COR-L47 (cell line): ENCODE measurements at regions not wholly inside any gene's neighbourhood (a gene's known extent, or its start where the extent isn't known, plus 50 kb on each side); places are given as distances from the start of the nearest gene placed in this dataset.

Experiments
- DNase-seq: peaks from one replicate; lab custom pipeline; 2025; lab: John Stamatoyannopoulos, UW

DNA sequence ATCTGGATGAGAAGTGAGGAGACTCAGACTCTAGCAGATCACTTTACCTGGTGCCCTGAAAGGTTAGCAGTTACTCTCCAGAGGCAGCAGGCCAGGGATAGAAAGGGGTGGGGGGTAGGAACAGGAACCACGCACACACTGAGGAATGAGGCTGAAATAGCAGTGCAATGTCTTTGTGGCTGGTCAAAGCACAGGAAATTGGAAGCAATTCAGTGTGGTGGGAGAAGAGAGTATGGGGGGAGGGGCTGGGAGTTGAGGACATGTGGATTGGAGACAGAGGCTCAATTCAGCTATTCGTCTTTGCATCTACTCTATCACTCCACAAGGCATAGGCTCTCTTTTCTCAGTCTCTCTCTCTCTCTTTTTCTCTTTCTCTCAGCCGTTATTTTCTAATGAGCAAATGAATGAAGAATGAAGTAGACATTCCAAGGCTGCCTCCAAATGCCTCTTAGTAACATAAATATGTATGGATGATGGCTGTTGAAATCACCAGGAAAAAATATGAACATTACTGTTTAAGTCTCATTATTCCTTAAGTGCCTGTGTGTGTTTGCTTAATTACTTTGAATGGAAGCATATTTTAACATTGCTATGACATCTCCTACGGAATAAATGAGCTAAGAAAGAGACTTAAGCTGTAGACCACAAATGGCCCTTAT lies 979.4 kb downstream of the TSN start:
- DNase-seq: no peak

DNA sequence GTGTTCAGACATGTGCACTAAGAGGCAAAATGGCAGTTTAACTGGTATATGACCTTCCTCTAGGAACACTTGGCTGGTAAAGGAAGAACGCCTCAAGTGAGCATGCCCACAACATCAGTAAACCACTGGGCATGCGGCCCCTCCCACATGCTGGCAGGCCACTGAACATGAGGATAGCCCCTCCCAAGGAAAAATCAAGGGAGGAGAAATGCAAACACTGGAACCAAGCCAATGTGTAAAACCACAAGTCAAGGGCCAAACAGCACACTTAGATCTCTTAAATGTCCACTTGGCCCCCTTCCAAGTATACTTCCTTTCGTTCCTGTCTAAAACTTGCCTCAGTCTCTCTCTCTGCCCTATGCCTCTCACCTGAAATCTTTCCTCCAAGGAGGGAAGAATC lies 980.8 kb downstream of the TSN start:
- DNase-seq: peak; percentile 4

DNA sequence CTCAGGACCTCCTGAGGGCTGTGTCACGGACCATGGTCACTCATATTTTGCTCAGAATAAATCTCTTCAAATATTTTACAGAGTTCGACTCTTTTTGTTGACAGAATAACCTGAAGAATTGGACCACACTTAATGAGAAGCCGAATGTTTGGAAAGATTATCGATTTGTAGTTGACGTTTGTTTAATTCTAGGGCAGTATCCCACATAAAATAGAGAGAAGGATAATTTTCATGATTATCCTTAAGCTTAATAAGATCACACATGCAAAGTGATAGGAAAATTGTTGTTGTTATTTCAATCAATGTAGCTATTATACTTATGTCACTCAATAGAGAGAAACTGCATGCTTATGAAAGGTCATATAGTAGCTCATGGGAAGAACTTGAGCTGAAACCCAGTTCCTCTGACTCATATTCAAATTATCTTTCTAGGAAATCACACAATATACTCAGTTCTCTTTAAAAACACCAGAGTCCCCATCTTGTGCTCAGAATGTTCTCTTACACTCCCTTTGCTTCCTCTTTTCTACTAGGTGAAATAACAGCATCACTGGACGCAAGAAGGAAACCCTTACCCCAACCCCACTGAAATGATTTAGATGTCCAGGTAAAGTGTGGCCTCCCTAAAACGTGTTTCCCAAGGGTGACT lies 982.1 kb downstream of the TSN start:
- DNase-seq: no peak

DNA sequence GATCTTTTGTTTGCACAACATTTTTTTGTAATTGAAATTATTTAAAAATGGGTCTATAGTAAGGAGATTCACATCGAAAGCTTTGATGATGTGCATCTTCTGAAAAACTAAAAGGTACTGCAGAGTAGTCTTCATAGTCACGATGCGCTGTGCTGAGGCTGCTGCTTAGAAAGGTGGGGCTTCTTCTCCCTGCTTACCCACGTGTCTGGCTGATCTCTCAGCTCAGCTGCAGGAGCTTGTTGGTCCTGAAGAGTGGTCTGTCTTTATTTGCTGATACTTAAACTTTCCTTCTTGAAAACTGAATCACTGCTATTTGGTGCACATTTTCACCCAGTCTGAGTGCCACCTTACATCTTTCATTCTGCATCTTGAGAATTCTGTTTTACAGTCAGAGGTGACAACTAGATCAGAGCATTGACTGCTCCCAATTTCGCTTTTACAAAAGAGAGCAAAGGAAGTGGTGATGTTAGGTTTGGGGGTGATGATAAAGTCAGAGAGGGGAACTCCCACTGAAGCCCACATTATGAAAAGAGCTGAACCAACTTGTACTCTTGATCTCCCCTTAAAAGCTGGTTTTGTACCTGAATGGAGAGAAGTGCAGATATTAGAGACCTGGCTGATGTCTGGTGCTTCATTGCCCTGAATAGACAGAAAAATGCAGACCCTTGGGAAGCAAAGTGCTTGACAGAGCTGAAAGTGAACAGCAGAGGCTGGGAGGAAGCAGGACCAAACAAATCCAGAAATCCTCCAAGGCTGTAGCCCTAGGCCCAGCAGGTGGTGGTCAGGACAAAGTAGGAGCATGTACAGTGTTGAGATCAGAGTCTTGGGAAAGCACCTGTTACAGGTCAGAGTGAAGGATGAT lies 984.5 kb downstream of the TSN start:
- no peak for DNase-seq

DNA sequence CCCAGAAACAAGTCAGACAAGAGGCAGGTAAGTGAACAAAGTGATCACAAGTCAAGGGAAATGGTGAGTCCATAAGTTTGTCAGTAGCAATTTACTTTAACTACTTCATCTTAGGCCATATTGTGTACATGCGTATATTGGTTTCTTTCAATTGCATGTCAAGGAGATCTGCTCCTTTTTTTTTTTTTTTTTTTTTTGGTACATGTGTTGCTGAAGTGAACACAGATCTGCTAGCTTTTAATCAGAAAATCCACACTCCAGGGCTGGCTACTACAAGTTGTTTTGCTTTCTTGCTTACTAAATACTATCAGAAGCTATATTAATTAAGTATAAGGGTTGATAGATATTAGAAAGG lies 985.1 kb downstream of the TSN start:
- DNase-seq: no peak

DNA sequence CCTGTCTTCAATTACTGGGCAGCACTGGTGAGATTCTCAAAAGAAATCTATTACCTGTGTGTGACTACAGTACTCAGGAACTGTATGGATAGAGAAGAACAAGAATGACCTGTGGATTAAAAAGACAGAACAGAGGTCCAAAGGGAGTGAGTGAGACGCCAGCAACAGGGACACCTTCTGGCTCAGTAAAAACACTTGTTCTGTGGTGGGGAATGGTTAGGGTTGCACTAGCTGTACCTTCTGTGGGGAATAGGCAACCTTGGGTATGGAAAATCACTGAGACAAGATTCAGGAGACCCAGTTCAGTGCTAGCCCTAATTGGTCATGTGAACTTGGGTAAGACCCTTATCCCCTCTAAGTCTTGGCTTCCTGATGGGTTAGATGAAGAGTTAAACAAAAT lies 986.0 kb downstream of the TSN start:
- no peak for DNase-seq

DNA sequence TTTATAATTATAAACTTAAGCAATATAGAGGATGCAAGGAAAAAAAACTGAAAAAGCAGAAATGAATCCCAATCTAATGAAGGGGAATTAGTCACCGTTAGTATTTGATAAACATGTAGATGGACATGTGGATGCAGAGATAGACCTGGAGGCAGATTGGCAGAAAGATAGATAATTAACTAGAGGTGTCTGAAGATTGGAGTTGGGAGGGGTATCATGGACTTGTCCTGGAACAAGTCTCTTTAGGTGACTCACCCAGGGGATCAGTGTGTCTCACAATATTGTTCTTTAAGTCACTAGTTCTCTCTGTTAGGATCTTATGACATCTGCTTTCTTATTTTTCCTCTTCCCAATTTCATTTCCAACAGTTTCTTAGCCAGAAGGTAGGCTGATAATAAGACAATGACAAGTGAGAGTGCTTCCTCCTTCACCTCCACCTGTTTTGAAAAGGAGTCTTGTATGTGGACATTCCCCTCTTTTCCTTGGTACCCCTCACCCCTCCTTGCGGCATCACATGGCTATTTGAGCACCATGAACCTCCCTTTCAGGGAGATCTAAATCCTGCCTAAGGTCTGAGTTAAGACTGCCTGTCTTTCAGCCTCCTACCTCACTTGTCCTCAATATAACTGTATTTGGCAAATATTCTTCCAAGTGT lies 987.7 kb downstream of the TSN start:
- DNase-seq: no peak

DNA sequence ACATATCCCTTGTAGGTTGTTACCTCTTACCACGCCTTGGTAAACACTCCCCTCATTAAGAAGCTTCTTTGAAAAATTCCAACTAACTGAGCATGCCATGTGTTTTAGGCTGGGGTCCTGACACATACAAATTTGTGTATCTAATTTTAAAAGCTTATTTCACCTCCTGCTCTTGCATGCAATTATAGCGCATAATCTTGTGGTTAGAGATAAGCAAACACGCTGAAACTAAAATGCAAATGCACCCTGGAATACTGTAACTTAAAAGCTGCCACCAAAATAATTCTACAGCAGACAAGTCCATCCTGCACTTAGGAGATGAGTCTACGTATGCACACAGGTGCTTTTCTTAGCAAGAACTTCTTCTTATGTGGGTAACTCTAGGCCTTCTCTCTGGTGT lies 990.2 kb downstream of the TSN start:
- no peak for DNase-seq

DNA sequence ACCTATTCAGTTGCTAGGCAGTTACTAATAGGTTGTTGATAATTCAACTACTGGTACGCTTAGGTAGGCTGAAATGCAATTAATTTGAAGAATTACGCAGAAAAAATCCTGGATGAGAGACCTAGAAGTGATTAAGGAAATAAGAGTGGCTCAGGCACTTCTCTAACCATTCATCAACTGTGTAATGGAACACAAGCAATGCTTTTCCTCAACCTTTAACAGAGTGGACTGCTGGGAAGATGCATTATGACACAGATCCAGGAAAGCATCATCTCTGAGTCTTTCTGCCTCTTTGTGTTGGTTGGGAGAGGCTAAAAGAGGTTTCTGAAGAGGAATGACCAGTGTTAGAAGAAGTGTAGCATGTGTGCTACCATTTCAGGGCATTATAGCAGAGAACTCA lies 992.2 kb downstream of the TSN start:
- no peak for DNase-seq

DNA sequence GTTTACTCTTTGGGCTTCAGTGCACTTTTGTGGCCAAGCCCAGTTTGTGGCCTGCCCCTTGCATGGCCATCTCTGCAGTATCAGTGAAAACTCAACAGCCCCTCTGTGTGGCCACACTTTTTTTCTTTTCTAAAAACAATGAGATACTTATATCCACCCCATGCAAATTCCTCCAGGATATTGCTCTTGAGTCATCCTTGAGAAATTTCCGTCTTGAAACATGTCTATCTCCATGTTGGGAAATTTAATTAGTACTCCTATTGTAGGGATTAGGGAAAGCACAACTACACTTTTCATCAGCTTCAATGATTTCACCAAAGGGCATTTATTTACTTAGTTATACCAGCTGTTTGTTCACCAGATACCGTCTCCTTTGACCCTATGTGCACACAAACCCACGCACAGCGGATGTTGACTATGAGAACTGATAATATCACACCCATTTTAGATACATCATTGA lies 993.1 kb downstream of the TSN start:
- DNase-seq: peak; percentile 1

DNA sequence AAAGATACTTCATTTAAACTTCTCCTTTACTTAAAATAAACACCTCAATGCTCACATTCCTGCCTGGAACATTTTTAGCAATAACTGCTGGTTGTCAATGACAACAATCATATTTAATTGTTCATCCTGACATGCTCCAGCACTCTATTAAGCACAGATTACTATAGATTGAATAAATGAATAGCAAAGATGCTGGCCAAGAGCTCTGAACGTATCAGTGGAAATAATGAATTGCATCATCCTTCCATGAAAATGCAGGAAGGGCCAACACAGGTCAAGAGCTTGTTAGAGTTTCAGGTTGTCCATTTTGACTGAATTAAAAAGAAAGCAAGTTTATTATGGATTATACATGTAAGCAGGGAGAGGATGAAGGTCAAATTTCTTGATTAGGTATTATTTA lies 994.0 kb downstream of the TSN start:
- DNase-seq: no peak

DNA sequence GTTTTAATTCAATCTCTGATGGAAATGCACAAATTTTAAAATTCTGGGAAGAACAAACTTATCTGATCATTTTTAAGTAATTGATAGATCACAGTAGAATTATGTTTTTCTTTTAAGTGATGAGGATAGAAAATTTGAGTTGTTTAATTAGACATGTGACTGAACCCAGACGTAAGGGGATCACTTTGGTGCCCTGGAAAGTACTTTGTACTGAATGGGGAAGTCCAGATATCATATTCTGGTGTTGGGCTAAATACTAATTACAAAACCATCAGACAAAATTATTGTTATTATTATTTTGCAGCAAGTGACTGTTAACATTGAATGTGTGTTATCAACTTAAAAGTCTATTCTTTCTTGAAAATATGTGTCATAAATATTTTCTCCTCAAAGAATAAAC lies 994.6 kb downstream of the TSN start:
- no peak for DNase-seq

DNA sequence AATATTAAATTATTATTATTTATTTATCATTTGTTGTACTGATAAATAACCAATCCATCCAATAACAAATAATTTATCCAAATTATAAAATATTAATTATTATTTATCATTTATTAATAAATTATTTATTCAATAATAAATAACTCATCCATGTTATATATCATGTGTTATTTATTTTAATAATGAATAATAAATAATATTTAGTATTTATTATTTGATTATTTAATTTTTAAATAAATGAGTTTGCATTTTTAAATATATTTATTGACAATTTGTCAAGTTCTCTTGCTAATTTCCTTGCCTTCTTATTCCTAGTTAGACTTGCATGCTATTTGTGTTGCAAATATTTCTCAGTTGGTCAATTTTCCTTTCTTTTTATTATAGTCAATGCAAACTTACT lies 995.4 kb downstream of the TSN start:
- no peak for DNase-seq

DNA sequence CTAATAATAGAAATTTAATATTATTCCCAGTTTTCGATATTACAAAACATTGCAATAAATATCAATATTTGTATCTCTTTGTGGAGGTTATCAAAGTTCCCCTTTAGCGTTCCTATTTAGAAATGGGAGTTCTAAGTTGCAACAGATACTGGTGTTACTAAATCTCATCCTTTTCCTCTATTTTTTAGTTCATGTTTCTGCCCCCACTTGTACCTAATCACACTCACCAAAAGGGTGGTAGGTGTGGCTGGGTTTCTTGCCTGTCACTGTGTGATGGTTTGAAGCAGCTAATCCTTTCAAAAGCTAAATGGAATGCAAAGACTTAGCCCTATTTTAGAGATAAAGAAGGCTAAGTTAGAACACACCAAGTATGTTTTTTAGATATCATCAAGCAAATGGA lies 997.9 kb downstream of the TSN start:
- DNase-seq: no peak

DNA sequence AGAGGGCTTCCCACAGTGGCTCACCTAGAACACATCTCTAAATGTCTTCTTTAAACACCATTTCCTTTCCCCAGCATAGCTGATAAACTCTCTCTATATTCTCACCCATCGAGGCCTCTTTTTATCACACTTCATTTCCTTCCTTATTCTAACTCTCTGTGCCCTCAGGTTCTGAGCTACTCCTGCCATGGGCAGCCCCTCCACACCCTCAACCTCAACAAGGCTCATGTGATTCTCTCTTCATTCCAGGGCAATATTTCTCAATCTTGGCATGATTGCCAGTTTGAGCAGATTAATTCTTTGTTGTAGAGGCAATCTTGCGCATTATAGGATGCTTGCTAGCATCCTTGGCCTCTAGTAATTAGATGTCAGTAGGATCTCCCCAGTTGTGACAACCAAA lies 999.1 kb downstream of the TSN start:
- no peak for DNase-seq

DNA sequence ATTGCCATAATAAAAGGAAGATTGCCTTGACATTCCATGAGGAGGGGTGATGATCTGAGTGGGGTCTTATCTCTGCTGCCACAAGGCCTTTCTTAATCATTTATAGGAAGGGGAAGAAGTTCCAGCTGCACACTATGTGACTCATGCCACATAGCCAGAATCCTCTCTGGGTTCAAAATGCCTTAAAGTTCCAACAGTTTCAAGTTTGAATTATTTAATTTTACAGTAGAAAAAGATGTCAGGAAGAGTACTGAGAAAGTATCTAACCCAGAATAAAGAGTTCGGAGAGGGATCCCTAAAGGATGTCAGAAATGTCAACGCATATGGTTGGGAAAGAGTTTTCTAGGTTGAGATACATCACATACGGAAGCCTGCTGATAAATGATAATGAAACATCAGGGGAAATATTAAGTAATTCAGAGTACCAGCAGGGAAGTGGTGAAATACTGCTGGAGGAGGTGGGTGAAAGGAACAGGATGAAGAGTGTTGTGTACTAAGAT lies 999.9 kb downstream of the TSN start:
- DNase-seq: no peak

DNA sequence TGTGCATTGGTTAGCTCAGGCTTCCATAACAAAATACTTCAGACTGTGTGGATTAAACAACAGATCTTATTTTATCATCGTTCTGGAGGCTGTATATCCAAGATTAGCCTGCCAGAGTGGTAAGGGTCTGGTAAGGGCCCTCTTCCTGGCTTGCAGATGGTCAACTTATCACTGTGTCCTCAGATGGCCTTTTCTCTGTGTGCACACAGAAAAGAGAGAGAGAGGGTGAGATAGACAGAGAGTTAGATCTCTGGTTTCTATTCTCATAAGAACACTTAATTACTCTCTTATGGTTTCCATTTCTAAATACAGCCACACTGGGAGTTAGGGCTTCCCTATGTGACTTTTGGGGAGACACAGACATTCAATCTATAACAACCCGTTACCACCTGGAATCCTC lies 1003.5 kb downstream of the TSN start:
- DNase-seq: no peak

DNA sequence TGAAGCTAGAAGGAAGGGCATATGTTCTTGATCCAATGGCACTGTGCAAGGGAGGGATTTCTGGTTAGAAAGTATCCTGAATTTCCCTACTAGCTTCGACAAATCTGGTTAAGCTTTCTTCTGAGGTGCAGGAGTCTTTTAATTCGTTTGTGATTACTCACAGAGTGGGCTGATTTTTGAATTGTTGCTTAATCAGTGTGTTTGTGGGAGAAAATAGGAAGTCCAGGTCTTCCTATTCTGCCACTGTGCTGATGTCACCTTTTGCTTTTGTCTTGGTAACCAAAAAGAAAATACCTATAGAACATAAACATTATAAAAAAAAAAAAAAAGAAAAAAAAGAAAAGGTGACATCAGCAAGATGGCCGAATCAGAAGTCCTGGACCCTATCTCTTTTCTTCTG lies 1008.6 kb downstream of the TSN start:
- DNase-seq: no peak

DNA sequence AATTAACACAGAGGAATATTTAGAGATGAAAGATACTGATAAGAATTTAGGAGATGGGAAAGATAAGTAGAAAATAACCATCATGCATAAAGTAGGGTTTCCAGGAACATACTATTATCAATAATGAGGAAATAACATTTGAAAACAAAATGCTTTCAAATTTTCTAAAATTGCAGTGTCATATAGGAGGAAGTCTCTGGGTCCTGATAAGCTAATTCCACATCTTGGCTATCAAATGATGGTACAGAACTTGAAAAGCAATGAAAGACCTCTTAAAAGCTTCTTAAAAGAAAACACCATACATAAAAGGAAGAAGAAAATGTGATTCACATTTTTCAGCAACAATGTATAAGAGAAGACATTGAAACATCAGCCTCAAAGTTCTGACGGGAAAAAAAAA lies 1024.8 kb downstream of the TSN start:
- no peak for DNase-seq

DNA sequence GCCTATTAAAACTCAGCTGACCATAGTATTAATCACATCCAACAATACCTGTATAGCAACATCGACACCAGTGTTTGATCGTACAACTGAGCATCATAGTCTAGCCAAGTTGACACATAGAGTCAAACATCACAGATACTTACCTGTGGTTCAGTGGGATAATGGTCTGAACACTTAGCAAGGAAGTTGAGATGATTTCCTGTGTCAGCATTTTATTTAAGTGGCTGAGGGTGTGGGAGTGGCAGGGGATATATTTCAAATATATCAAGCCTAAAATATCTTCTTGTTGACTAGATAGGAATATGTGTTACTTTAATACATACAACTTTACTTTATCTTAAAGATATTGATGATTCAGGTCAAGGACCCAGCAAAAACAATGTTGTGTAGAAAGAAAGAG lies 1038.6 kb downstream of the TSN start:
- DNase-seq: no peak

DNA sequence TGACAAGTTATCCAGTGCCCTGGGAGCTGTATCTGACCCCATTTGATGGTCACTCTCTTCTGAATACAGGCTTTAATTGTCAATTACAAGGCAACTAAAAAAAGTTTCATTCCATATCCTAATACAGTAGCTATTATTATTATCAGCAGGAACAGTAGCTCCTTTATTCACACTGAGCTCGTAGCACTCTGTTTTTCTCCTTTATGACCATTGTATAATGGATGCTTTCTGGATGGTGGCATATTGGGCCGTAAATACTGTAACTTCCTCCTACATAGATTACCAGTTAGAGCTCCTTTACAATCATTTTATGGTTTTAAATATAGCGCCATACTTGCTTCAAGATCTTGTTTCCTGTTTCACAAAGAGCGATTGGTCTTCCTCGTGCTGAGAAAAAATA lies 1040.3 kb downstream of the TSN start:
- DNase-seq: no peak

DNA sequence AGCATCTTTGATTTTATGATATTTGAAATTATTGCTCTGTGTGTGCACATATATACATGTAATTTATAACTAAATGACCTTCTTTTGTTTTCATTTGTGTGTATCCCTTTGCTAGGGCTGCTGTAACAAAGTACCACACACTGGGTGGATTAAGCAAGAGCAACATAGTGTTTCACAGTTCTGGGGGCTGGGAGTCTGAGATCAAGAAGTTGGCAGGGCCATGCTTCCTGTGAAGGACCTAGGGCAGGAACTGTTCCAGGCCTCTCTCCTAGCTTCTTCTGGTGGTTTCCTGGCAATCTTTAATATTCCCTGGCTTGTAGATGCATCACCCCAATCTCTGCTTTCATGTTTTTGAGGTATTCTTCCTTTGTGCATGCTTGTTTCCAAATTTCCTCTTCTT lies 1043.9 kb downstream of the TSN start:
- no peak for DNase-seq

DNA sequence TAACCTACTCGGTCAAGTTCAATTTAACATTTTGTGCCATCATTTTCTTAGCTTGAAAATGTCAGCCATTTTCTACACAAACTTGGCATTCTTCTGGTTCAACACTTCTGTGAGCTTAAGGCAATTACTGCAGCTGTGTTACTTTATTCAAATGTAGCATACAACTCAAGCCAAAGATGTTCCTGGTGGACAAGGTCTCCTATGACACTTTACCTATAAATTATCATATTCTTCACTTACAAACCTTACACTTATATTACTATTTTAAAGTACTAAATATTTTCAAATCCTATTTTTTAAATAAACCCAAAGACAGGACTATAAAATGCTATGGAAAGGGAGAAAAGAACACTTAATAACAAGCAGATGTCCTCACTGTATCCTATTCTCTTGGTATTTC lies 1045.3 kb downstream of the TSN start:
- no peak for DNase-seq
